AG04450 (cell line): ENCODE measurements at regions not wholly inside any gene's neighbourhood (a gene's known extent, or its start where the extent isn't known, plus 50 kb on each side); places are given as distances from the start of the nearest gene placed in this dataset.

Experiments
- CTCF ChIA-PET: fragments of 300-600, 350-600 bp; formaldehyde crosslinking; extraction: SDS; loops from one replicate; lab custom pipeline; 2022; ENCODE audit warnings: antibody characterized with exemption, inconsistent platforms; lab: Charles Lee
- POLR2A ChIA-PET: fragments of 350-600 bp; formaldehyde crosslinking; extraction: SDS; loops from one replicate; lab custom pipeline; 2021; ENCODE audit warnings: antibody characterized with exemption, inconsistent platforms; lab: Yijun Ruan, JAX
- DNase-seq: peaks from one replicate; pipeline ENCODE4 v3.0.0-alpha.2; 2011; ENCODE audit warnings: low read depth, low spot score
- H3K27ac ChIP-seq: one replicate; pipeline ENCODE4 v1.5.1; 2012; ENCODE audit warnings: low read depth, low read length, control low read depth
- H3K27me3 ChIP-seq: one replicate; pipeline ENCODE4 v1.6.0; 2012; ENCODE audit warnings: low read length; ENCODE audit not compliant: control insufficient read depth, insufficient read depth
- H3K4me3 ChIP-seq: 2 replicates; pipeline ENCODE4 v1.5.1; 2011; ENCODE audit warnings: mild to moderate bottlenecking, low read depth, low read length, control low read depth
- H3K9me3 ChIP-seq: 2 replicates; pipeline ENCODE4 v1.5.1; 2012; ENCODE audit warnings: low read length; ENCODE audit not compliant: control insufficient read depth, insufficient read depth
- CTCF ChIP-seq: IDR thresholded peaks from 2 replicates; pipeline ENCODE4 v1.5.1; 2011; ENCODE audit warnings: low read depth, low read length, control low read depth, inconsistent platforms

GRCh38 chr10:85193796-85194195 is 865.4 kb downstream of the CCSER2 start:
- TF ChIP-seq CTCF, result no peak
- Histone ChIP-seq H3K27me3 (no peaks in the 10 kb centered on the region), H3K9me3 (peaks cover 23% of the 10 kb centered on the region; the same call in 1 of the 2 replicates), H3K4me3 (no peak overlapping the region), H3K27ac (no peak overlapping the region)
- no peak for DNase-seq
- ChIA-PET CTCF (no interaction called here), POLR2A (no interaction called here)

- no peaks in the 10 kb centered on the region for H3K27me3 ChIP-seq
- POLR2A ChIA-PET, result no interaction called here
- peaks cover 22% of the 10 kb centered on the region; the same call in 1 of the 2 replicates for H3K9me3 ChIP-seq
- CTCF ChIA-PET, result no interaction called here
- no peak for TF ChIP-seq CTCF
- H3K27ac ChIP-seq, result no peak overlapping the region
- no peak for DNase-seq
- no peak overlapping the region for H3K4me3 ChIP-seq
These were observed 866.3 kb downstream of the CCSER2 start for GRCh38 chr10:85194706-85195105.

GRCh38 chr10:85195596-85195995 is 867.2 kb downstream of the CCSER2 start:
- Histone ChIP-seq H3K27ac (no peak overlapping the region), H3K4me3 (no peak overlapping the region), H3K27me3 (no peaks in the 10 kb centered on the region), H3K9me3 (peaks cover 24% of the 10 kb centered on the region; the same call in 1 of the 2 replicates)
- ChIA-PET CTCF (no interaction called here), POLR2A (no interaction called here)
- DNase-seq, result no peak
- no peak for TF ChIP-seq CTCF

- Histone ChIP-seq H3K27ac (no peak overlapping the region), H3K4me3 (no peak overlapping the region), H3K9me3 (peaks cover 13% of the 10 kb centered on the region), H3K27me3 (no peaks in the 10 kb centered on the region)
- TF ChIP-seq CTCF, result no peak
- POLR2A ChIA-PET, result no interaction called here
- CTCF ChIA-PET, result no interaction called here
- no peak for DNase-seq
These were observed 876.4 kb downstream of the CCSER2 start for GRCh38 chr10:85204814-85205213.

GRCh38 chr10:85212526-85212925 is 884.1 kb downstream of the CCSER2 start:
- no peak for TF ChIP-seq CTCF
- H3K27me3 ChIP-seq, result no peaks in the 10 kb centered on the region
- ChIA-PET CTCF (no interaction called here), POLR2A (no interaction called here)
- H3K4me3 ChIP-seq, result no peak overlapping the region
- H3K27ac ChIP-seq, result no peak overlapping the region
- H3K9me3 ChIP-seq, result peaks cover 10% of the 10 kb centered on the region; the same call in 1 of the 2 replicates
- DNase-seq, result no peak
